NB4 (cell line): ENCODE measurements at regions not wholly inside any gene's neighbourhood (a gene's known extent, or its start where the extent isn't known, plus 50 kb on each side); places are given as distances from the start of the nearest gene placed in this dataset.

Experiments
- CTCF ChIP-seq: IDR thresholded peaks from one replicate; pipeline ENCODE4 v1.5.1; 2012; ENCODE audit warnings: low read depth, low read length
- MAX ChIP-seq: IDR thresholded peaks from 2 replicates; pipeline ENCODE4 v1.6.1; 2011; ENCODE audit warnings: low read depth, low read length
- POLR2A ChIP-seq: IDR thresholded peaks from 2 replicates; pipeline ENCODE4 v1.6.1; 2011; ENCODE audit warnings: mild to moderate bottlenecking; ENCODE audit not compliant: insufficient read length; ENCODE audit errors: extremely low read depth

- TF ChIP-seq CTCF (no peak), POLR2A (no peak), MAX (no peak)
Measured at GRCh38 chr2:120493231-120493630, 147.3 kb downstream of the INHBB start.
